ENCODE measurements at regions not wholly inside any gene's neighbourhood (a gene's known extent, or its start where the extent isn't known, plus 50 kb on each side); places are given as distances from the start of the nearest gene placed in this dataset.
"Not testable (repeated sequence)": the region's sequence is repeated elsewhere in the genome, so short reads cannot be mapped to it uniquely, and the experiment has no call there.

GRCh38 chrX:40230646-40231045, 132.9 kb upstream of the BCOR start:
- ChIA-PET POLR2A (no interaction called here), CTCF (no interaction called here)
- FAIRE-seq (no peak), DNase-seq (ENCODE audit: low read depth in 1 of 2, low spot score in 1 of 2) (no peak), ATAC-seq (no peak)
- Histone ChIP-seq H3K4me1 (no peaks in the 10 kb centered on the region), H3K27ac (no peak overlapping the region), H3K4me3 (no peak overlapping the region), H3K9me3 (no peaks in the 10 kb centered on the region), H3K4me2 (no peak overlapping the region)
- TF ChIP-seq MAFK (IDR thresholded peaks at IDR 0.05; ENCODE audit: partially characterized antibody), result no peak
- no peak for TF ChIP-seq SMC3 (IDR thresholded peaks at IDR 0.05)
- TF ChIP-seq MAZ (IDR thresholded peaks at IDR 0.05; ENCODE audit: borderline replicate concordance, low read depth, low read length), result no peak
- no peak for TF ChIP-seq HMGXB4 (CRISPR knock-in tag; IDR thresholded peaks at IDR 0.05; ENCODE audit: borderline replicate concordance)
- TF ChIP-seq FOXS1 (CRISPR knock-in tag; IDR thresholded peaks at IDR 0.05), result no peak
- no peak for TF ChIP-seq RAD21 (conservative IDR thresholded peaks at IDR 0.05 in 1 of 2, IDR thresholded peaks at IDR 0.05 in 1 of 2)
- TF ChIP-seq HES2 (IDR thresholded peaks at IDR 0.05), result no peak
- no peak for TF ChIP-seq KDM5A (IDR thresholded peaks at IDR 0.05)
- TF ChIP-seq SREBF2 (IDR thresholded peaks at IDR 0.05), result no peak
- no peak for TF ChIP-seq MAX (IDR thresholded peaks at IDR 0.05)
- no peak for TF ChIP-seq HDAC2 (IDR thresholded peaks at IDR 0.05)
- no peak for TF ChIP-seq TP53 (CRISPR knock-in tag; IDR thresholded peaks at IDR 0.05)
- no peak for TF ChIP-seq ZC3H11A (IDR thresholded peaks at IDR 0.05)
- no peak for TF ChIP-seq EP300 (IDR thresholded peaks at IDR 0.05)
- TF ChIP-seq CBX2 (IDR thresholded peaks at IDR 0.05; ENCODE audit: borderline replicate concordance, low read depth), result no peak
- no peak for TF ChIP-seq EHMT2 (IDR thresholded peaks at IDR 0.05; ENCODE audit: low read depth)
- WGBS (ENCODE audit: missing lambda C conversion rate), result 86% methylated on average over 2 of the region's 2 CpGs

GRCh38 chrX:40227125-40227524, 129.4 kb upstream of the BCOR start:
- Histone ChIP-seq H3K4me1 (no peaks in the 10 kb centered on the region), H3K9me3 (no peaks in the 10 kb centered on the region), H3K4me2 (no peak overlapping the region), H3K27ac (no peak overlapping the region), H3K4me3 (no peak overlapping the region)
- DNase-seq (ENCODE audit: low read depth in 1 of 2, low spot score in 1 of 2) (no peak), FAIRE-seq (peak; percentile 18), ATAC-seq (no peak)
- 73% methylated on average over 5 of the region's 5 CpGs for WGBS (ENCODE audit: missing lambda C conversion rate)
- TF ChIP-seq JUNB (IDR thresholded peaks at IDR 0.05) (no peak), HDAC2 (IDR thresholded peaks at IDR 0.05) (no peak)
- ChIA-PET POLR2A (no interaction called here), CTCF (no interaction called here)

- Histone ChIP-seq H3K4me2 (no peak overlapping the region), H3K27ac (no peak overlapping the region), H3K4me3 (no peak overlapping the region), H3K9me3 (no peaks in the 10 kb centered on the region), H3K4me1 (no peaks in the 10 kb centered on the region)
- ChIA-PET POLR2A (no interaction called here), CTCF (interaction anchor here (0.7 kb wide), 1 partner anchor 1432 kb away, joined by 3 read pairs; no protein-coding TSS in a partner anchor)
- FAIRE-seq, result no peak
- WGBS (ENCODE audit: missing lambda C conversion rate), result 58% methylated on average over 2 of the region's 2 CpGs
- no peak for DNase-seq (ENCODE audit: low read depth in 1 of 2, low spot score in 1 of 2)
- TF ChIP-seq TP53 (CRISPR knock-in tag; IDR thresholded peaks at IDR 0.05) (no peak), HOXB5 (CRISPR knock-in tag; IDR thresholded peaks at IDR 0.05) (no peak), HEYL (CRISPR knock-in tag; IDR thresholded peaks at IDR 0.05) (no peak), HDAC2 (IDR thresholded peaks at IDR 0.05) (no peak), MAFK (IDR thresholded peaks at IDR 0.05; ENCODE audit: partially characterized antibody) (no peak), RARB (CRISPR knock-in tag; IDR thresholded peaks at IDR 0.05) (no peak), GATA3 (IDR thresholded peaks at IDR 0.05; ENCODE audit: borderline replicate concordance) (no peak), NR3C1 (IDR thresholded peaks at IDR 0.05) (no peak), ZFP36 (IDR thresholded peaks at IDR 0.05; ENCODE audit: borderline replicate concordance, partially characterized antibody) (no peak), NPAS2 (CRISPR knock-in tag; IDR thresholded peaks at IDR 0.05; ENCODE audit: borderline replicate concordance) (no peak), BHLHE40 (IDR thresholded peaks at IDR 0.05; ENCODE audit: low read depth, low read length) (no peak)
- no peak for ATAC-seq
These were observed 126.9 kb upstream of the BCOR start for GRCh38 chrX:40224658-40225057.

- H3K4me2 ChIP-seq; H3K9me3 ChIP-seq; POLR2A ChIA-PET; DNase-seq (ENCODE audit: low read depth in 1 of 2, low spot score in 1 of 2); H3K27ac ChIP-seq; H3K4me1 ChIP-seq; CTCF ChIA-PET; ATAC-seq; H3K4me3 ChIP-seq: not testable (repeated sequence)
- FAIRE-seq, result peak; percentile 74
These were observed 124.9 kb upstream of the BCOR start for GRCh38 chrX:40222612-40223011.
